Ovary (tissue), 3 donors: ENCODE measurements at regions not wholly inside any gene's neighbourhood (a gene's known extent, or its start where the extent isn't known, plus 50 kb on each side); places are given as distances from the start of the nearest gene placed in this dataset.

Experiments
- EP300 ChIP-seq: sonication (generic); formaldehyde crosslinking; IDR thresholded peaks from one replicate; pipeline ENCODE4 v1.6.1; 2017; ENCODE audit warnings: antibody characterized with exemption
- POLR2A ChIP-seq: fragments of 450-650 bp; IDR thresholded peaks from one replicate; pipeline ENCODE4 v1.6.1; 2017; ENCODE audit warnings: antibody characterized with exemption, mild to moderate bottlenecking, moderate library complexity
- TF ChIP-seq, protein P1 (sequence below), 3 donors: fragments of 450-650 bp in 2 of 3; fragments of 200-600 bp in 1 of 3; IDR thresholded peaks; one replicate each; pipeline versions ENCODE4 v1.5.1 to v1.8.0; 2016 to 2022; ENCODE audit warnings: antibody characterized with exemption in 3 of 3, mild to moderate bottlenecking in 1 of 3
- donor health status: DM: no; HTN: no; CAD: no.

- TF ChIP-seq POLR2A (no peak), EP300 (no peak)
- TF ChIP-seq, protein P1, sequence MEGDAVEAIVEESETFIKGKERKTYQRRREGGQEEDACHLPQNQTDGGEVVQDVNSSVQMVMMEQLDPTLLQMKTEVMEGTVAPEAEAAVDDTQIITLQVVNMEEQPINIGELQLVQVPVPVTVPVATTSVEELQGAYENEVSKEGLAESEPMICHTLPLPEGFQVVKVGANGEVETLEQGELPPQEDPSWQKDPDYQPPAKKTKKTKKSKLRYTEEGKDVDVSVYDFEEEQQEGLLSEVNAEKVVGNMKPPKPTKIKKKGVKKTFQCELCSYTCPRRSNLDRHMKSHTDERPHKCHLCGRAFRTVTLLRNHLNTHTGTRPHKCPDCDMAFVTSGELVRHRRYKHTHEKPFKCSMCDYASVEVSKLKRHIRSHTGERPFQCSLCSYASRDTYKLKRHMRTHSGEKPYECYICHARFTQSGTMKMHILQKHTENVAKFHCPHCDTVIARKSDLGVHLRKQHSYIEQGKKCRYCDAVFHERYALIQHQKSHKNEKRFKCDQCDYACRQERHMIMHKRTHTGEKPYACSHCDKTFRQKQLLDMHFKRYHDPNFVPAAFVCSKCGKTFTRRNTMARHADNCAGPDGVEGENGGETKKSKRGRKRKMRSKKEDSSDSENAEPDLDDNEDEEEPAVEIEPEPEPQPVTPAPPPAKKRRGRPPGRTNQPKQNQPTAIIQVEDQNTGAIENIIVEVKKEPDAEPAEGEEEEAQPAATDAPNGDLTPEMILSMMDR (IDR thresholded peaks at IDR 0.05): no peak
Observed at GRCh38 chr18:64244571-64244970, 95.7 kb upstream of the LINC00305 start.
